ENCODE measurements at regions not wholly inside any gene's neighbourhood (a gene's known extent, or its start where the extent isn't known, plus 50 kb on each side); places are given as distances from the start of the nearest gene placed in this dataset.
"Not testable (repeated sequence)": the region's sequence is repeated elsewhere in the genome, so short reads cannot be mapped to it uniquely, and the experiment has no call there.

DNA sequence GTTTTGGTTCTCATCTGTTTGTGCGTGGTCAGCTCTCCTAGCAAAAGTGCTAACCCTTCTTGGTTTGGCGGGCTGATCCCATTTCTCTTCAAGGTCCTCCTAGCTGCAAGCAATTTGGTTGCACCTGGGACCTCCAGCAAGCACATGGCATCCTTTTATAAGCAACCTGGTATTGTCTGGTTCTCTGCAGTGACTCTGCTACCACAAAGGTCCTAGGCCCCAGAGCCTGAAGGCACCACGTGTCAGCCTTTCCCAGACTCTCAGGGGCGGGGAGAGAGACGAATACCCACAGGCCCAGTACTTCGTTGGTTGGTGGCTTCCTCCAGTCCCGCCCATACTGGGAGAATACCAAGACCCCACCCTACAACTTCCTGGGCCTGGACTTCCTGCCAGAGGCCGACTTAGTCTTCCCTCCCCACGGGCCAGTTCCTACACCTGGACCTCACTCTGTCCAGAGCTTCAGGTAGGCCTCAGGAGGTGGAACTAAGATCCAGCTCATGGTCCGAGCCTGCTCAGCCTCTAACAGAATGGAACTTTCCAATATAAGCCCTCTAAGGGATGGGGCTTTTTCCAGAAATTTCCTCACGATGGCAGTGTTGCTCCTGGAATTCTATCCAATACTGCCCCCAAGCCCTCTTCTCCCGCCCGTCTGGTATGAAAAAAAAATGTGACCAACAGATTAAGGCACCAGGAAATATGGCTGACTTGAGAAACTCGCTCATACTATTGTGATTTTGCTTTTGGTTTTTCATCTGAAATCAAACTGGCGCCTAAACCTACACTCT, 192.5 kb upstream of the STK26 start:
- DNase-seq, result peak; percentile 50

DNA sequence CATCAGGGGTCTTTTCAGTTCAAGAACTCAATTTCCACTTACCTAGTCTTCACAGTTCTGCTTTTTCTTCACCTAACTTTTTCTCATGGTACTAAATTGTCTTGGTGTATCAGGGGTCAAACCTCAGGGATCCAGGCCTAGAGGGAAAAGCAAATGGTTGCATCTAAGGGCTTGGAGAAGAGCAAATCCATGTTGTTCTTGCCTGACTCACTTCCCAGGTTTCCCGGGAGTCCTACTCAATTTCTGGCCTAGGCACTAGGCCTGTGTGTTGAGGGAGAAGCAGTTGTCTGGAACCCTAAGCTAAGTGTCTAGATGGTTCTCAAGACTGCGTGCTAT, 191.9 kb upstream of the STK26 start:
- no peak for DNase-seq

DNA sequence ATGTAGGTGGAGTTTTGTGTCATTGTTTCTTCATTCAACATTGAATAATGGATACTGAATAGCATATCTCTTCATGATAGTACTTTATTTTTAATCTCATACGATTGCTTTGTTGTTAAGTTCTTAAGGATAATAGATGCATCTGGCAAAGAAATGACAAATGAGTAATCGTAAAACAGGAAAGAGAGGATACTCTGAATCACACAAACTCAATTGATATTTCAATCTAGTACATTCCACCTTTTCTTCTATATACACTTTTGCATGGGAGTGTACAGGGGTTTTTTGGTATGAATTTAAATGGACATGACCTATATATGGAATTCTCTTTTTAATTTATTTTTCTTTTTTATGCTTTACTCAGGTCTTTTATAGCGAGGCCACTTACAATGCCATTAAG, 186.9 kb upstream of the STK26 start:
- DNase-seq, result no peak

DNA sequence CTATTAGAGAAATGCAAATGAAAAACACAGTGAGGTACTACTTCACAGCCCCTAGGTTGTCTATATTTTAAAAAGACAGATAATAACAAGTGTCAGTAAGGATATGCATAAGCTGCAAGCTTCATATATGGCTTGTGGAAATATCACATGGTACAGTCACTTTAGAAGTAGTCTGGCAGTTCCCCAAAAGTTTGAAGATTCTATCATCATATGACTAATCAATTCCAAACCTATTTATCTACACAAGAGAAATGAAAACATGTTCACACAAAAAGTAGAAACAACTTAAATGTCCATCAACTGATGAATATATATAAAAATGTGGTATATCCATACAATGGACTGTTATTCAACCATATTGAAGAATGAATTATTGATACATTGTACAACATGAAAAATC, 185.8 kb upstream of the STK26 start:
- DNase-seq, result no peak

DNA sequence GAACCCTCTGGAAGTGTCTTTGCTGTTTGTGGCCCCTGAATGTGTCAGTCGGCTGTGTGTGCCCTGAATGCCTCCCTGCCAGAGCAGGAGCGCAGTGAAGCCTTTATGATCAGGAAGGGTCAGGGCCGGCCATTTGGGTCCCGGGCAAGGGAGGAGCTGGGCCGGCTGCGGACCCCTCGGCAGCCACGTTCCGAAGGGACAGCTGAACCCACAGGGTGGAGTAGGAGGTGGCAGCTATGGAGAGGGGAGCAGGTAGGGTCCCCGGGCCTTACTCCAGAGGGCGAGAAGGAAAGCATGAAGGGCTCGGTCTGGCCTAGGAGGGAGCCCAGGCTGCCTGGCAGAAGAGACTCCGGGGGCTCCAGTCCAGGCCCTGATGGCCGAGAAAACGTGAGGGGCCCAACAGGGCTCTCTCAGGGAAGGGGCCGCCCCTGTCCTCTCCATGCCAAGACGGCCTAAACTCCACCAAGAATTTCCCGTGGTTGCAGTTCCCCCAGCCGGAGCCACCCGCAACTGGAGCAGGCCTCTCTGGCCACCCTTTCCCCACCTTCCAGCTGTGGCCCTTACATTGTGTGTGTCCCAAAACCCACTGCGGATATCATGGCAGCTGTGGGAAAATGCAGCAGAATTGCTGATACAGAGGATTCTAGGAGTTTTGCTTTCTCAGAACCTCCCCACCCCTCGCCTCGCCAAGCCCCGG, 182.2 kb upstream of the STK26 start:
- no peak for DNase-seq

DNA sequence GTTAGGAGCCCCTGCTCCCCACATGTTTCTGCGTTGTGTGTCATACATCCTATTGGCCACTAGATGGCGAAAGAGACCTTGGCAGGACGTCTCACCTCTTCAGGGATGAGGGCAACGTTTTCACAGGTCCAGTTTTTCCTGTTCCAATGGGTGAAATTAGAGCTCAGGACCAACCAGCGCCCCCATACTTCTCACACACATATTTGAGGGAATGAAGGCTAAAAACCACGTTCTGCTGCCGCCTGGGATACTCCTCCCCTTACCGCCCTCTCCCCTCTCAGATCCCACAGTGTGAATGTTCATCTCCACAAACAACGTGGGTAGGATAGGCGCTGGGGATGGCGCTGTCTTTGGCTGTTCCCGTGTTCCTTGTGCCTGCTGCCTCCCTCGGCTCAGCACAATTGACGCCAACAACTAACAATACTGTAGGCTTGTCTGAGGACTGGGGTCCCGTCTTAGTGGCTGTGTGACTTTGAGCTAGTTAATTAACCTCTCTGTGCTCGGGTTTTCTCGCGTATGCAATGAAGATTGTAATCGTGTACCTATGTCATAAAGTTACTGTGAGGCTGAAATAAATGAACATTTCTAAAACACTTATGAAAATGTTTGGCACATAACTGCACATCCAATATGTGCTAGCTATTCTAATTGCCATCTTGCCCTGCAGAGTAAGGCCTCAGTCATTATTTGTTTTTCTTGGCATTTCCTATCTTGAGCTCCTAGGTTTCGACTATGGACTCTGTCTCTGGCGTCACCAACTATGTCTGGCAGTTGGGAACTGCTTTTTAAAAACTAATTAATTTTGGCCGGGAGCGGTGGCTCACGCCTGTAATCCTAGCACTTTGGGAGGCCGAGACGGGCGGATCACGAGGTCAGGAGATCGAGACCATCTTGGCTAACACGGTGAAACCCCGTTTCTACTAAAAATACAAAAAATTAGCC, 181.3 kb upstream of the STK26 start:
- DNase-seq, result peak; percentile 39

DNA sequence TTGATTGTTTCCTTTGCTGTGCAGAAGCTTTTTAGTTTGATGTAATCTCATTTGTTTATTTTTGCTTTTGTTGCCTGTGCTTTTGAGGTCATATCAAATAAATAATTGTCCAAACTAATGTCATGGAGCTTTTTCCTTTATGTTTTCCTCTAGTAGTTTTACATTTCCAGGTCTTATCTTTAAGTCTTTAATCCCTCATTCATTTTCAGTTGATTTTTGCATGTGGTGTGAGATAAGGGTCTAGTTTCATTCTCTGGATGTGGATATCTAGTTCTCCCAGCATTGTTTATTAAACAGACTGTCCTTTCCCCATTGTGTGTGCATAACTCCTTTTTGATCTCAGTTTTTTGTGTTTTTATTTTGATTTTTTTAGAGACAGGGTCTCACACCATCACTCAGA, 179.1 kb upstream of the STK26 start:
- DNase-seq, result no peak

DNA sequence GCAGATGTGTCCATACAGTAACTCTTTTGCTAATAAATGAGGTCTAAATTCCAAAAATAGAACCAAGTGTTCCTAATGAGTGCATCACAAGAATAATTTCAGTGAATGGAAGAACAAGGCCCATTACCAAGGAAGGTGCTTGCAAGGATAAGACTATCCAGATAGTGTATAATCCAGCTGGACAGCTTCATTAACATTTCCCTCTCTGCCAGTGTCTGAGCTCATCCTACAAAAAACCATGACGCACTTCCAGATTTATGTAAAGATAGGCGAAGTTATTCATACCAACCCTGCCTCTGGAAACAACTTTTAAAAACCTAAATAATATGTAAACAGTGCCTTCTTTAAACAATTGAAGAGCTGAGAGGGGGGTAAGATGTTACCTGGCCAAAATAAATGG, 177.9 kb upstream of the STK26 start:
- DNase-seq, result no peak

DNA sequence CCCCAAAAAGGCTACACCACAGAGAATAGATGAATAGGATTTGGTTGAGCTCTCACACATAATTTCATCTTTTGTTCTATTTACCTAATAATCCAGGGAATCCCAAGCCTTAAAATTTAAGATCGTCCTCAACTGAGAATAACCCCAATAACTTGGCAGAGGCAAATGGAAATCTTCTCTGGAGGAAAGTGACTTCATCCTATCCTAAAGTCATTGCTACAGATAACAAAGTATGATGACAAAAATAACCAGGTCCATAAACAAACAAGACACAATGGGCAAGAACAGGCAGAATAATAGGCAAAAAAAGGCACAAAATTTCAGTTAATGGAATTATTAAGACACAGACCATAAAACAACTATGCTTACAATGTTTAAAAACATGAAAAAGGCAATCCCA, 177.3 kb upstream of the STK26 start:
- DNase-seq, result no peak

DNA sequence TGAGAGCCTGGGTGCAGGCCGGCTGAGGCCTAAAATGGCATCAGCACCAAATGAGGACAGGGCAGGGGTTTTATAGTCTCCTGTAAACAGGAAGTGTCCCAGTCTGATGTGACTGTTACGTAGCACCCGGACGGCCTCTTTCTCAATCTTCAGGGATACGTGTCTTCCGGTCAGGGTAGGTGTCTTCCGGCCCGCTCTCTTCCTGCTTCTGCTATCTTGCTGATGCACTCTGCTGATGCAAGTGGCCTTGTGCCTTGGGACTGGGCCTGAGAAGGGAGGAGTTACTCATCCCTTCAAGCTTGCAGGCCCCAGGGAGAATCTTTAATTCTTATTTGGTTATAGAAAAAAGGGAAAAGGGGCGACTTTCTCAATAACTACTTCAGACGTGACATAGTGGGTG, 172.1 kb upstream of the STK26 start:
- DNase-seq, result not testable (repeated sequence)

DNA sequence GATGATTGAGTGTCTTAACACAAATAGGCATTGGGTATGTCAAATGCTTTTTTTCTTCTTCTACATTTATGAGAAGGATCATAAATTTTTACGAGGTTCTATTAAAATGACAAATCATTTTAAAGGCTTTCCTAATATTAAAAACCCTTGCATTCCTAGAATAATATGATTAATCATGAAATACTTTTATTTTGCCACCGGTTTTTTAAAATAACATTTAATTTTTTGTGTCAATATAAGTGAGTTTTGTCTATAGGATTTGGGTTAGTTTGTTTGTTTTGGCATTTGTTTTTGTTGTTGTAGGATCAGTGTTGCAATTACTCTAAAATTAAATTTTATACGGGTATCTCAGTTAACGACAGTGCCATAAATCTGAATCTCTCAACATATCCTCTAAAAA, 169.7 kb upstream of the STK26 start:
- no peak for DNase-seq

DNA sequence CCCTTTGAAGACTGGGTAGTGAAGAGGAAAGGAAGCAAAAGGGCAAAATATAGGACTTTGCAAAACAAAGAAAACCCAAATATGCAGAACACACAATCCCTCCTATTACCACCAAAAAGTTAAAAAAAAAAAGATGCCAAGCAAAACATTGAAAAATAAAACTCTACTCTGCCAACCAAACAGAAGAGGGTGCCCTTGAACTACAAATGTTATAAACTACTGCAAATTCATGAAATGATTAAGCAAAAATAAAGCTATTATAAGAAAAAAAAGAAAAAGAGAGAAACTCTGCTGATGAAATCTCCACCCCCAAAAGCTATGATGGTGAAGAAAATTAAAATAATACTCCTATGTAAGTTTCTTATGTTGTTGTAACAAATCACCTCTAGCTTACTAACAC, 168.5 kb upstream of the STK26 start:
- DNase-seq, result peak; percentile 3

DNA sequence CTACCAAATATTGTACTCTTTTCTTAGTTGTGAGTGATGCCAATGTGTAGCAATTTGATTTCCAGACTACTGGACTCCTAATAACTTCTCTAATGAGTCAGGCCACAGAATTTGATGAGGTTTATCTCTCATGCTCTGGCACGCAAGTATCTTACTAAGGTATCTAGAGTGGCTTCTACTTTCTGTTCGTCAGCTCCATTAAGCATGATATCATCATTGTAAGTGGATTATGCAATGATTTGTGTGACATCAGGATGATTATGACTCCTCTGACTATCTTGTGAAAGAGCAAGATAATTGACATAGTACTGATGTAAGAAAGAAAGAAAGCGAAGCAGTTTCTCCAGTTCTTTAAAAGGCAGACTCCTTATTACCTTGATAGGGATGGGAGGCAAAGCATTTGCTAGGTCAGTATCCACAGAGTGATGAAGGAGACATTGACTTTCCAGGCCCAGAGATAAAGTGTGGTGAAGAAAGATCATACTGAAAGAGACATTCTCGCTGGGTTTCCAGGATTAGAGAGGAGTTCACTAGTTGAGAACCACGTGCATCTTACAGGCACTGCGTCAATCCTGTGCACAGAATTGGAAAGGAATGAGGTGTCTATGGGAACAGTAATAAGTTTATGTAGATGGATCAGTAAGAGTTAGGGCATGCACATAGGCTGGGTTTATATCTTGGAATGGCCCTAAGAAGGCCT, 161.9 kb upstream of the STK26 start:
- DNase-seq, result no peak

DNA sequence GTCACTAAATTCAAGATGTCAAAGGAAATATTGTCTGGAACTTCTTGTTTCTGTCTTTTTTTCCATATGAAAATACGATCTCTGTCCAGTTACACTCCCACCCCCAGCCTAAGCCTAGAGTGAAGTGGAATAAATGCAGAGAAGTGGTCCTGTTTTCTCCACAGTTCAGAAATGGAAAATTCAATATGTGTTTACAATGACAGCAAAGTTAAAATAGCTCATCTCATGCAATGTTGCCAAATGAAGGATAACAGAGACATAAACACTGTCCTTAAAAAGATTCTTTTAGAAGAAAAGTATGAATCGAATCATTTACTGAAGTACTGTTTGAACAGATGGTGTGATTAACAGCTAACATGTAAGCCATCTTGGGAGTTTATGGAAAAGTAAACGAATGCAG, 160.8 kb upstream of the STK26 start:
- DNase-seq, result no peak

DNA sequence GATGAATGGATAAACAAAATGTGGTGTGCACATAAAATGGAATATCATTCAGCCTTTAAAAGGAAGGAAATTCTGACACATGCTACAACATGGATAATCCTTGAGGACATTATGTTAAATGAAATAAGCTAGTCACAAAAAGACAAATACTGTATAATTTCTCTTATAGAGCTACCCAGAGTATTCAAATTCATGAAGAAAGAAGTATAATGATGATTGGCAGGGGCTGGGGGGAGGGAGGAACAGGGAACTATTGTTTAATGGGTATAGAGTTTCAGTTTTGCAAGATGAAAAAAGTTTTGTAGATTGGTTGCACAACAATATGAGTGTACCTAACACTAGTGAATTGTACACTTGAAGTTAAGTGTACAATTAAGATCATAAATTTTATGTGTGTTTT, 153.9 kb upstream of the STK26 start:
- no peak for DNase-seq

DNA sequence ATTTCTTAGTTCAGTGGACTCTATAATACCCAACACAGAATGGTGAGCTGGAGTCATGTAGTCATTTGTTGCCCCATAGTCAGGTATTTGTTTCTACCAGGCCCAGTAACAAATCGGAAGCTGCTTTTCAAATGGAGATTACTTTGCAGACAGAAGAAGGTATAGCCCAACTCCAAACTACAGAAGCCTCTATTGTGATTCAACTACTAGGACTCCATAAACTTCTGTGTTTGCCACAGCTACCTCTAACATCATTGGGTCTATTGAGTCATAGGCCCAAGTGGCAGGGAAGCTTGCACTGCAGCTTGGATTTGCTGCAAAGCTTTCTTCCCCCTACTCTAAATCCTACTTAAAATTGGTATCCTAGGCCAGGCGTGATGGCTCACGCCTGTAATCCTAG, 148.8 kb upstream of the STK26 start:
- DNase-seq, result no peak

DNA sequence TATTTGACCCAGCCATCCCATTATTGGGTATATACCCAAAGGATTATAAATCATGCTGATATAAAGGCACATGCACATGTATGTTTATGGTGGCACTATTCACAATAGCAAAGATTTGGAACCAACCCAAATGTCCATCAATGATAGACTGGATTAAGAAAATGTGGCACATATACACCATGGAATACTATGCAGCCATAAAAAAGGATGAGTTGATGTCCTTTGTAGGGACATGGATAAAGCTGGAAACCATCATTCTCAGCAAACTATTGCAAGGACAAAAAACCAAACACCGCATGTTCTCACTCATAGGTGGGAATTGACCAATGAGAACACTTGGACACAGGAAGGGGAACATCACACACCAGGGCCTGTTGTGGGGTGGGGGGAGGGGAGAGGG, 147.3 kb upstream of the STK26 start:
- not testable (repeated sequence) for DNase-seq

DNA sequence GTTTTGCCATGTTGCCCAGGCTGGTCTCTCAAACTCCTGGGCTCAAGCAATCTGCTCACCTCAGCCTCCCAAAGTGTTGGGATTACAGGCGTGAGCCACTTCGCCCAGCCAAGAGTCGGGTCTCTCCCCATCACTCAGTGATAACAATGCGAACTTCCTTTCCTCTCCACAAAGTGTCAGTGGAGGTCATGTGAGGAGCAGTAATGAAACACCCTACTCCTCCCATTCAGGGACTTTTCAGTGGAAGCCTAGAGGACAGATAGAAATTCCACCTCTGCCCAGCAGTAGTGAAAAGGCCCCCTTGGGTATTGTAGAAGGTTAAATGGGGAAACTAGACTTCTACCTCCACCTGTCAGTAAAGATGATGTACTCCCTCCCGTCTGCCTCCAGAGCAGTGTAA, 141.9 kb upstream of the STK26 start:
- no peak for DNase-seq

DNA sequence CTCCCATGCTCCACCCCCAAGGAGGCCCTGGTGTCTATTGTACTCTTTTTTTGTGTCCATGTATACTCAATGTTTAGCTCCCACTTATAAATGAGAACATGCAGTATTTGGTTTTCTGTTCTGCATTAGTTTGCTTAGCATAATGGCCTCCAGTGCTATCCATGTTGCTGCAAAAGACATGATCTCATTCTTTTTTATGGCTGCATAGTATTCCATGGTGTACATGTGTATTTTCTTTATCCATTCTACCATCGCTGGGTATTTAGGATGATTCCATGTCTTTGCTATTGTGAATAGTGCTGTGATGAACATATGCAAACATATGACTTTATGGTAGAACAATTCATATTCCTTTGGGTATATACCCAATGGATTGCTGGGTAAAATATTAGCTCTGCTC, 138.1 kb upstream of the STK26 start:
- DNase-seq, result not testable (repeated sequence)

DNA sequence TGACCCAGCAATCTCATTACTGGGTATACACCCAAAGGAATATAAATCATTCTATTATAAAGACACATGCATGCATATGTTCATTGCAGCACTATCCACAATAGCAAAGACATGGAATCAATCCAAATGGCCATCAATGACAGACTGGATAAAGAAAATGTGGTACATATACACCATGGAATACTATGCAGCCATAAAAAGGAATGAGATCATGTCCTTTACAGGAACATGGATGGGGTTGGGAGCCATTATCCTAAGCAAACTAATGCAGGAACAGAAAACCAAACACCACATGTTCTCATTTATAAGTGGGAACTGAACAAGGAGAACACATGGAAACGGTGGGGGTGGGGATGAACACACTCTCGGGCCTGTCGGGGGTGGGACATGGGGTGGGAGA, 129.2 kb upstream of the STK26 start:
- not testable (repeated sequence) for DNase-seq

DNA sequence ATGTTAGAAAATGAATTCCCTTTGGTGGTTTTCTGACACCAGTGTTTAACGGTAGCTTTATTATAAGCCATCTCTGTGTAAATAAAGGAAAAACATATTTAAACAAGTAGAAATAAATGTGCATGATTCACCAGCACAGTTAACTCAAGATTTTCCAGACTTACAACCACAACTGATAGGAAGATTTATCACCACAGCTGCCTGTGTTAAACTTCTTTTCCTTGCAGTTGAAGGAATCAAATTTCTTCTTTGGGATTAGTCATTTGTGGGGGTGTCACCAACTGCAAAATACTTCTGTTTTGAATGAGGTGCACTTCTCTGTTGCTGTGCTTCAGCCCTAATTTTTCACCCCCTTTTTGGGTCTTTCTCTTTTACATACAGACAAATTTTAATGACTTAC, 128.1 kb upstream of the STK26 start:
- DNase-seq, result peak; percentile 71

DNA sequence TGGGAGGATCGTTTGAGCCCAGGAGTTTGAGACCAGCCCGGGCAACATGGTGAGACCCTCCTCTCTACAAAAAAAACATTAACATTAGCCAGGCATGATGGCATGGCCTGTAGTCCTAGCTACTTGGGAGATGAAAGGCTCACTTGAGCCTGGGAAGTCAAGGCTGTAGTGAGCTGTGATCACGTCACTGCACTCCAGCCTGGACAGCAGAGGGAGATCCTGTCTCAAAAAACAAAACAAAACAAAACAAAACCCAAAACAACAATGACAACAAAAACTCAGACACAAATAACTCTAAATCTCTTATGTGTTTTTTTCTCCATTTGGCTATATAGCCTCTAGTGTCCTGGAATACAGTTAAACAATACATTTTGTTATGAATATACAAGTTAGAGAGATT, 127.3 kb upstream of the STK26 start:
- DNase-seq, result no peak

DNA sequence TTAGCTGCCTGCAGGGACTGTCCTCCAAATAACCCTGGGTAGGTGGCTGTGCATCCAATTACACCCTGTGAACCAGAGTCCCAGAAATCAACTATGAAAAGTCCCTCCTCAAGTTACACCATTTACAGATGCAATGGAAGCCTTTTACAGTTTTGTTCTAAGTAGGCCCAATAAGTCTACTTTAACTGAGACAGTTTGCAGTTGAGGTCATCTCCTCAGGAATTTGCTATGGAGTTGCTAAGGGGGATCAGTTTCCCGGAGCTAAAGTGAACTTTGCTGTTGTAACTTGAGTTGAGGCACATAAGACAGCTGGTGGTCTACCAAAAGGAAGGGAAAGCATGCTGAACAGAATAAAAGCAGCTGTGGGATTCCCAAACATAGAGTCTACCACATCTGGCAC, 121.6 kb upstream of the STK26 start:
- no peak for DNase-seq

All from fibroblast of skin of right quadriceps (primary cell).